Loucy (cell line): ENCODE measurements at regions not wholly inside any gene's neighbourhood (a gene's known extent, or its start where the extent isn't known, plus 50 kb on each side); places are given as distances from the start of the nearest gene placed in this dataset.

Experiments used
- CTCF ChIP-seq: fragments of 200-600 bp; sonication (generic); conservative IDR thresholded peaks from 2 replicates; pipeline ENCODE4 v1.5.1; 2014; ENCODE audit warnings: mild to moderate bottlenecking, antibody characterized with exemption, low read length
- EZH2phosphoT487 ChIP-seq: fragments of 200-600 bp; IDR thresholded peaks from 2 replicates; pipeline ENCODE4 v1.6.1; 2018; ENCODE audit warnings: antibody characterized with exemption, mild to moderate bottlenecking, moderate library complexity, borderline replicate concordance

GRCh38 chr7:153010416-153010815 is 250.9 kb downstream of the ACTR3B start:
- no peak for TF ChIP-seq CTCF
- no peak for TF ChIP-seq EZH2phosphoT487
